Suprapubic skin (tissue), 4 donors: ENCODE measurements at regions not wholly inside any gene's neighbourhood (a gene's known extent, or its start where the extent isn't known, plus 50 kb on each side); places are given as distances from the start of the nearest gene placed in this dataset.
"Not testable (repeated sequence)": the region's sequence is repeated elsewhere in the genome, so short reads cannot be mapped to it uniquely, and the experiment has no call there.

Source experiments
- DNase-seq, 2 donors: peaks; one replicate each; pipeline ENCODE4 v3.0.0-alpha.2; 2019; ENCODE audit warnings: low spot score in 2 of 2
- H3K27ac ChIP-seq: fragments of 200-600 bp; sonication (generic); one replicate; pipeline ENCODE4 v1.5.1; 2019
- H3K27me3 ChIP-seq: fragments of 200-600 bp; sonication (generic); one replicate; pipeline ENCODE4 v1.5.1; 2019
- H3K36me3 ChIP-seq: fragments of 200-600 bp; sonication (generic); one replicate; pipeline ENCODE4 v1.5.1; 2019
- H3K4me1 ChIP-seq: fragments of 200-600 bp; sonication (generic); one replicate; pipeline ENCODE4 v1.5.1; 2019
- H3K4me3 ChIP-seq: fragments of 200-600 bp; sonication (generic); one replicate; pipeline ENCODE4 v1.5.1; 2019; ENCODE audit warnings: mild to moderate bottlenecking
- H3K9me3 ChIP-seq: fragments of 200-600 bp; sonication (generic); one replicate; pipeline ENCODE4 v1.5.1; 2019
- CTCF ChIP-seq, 2 donors: fragments of 200-600 bp in 1 of 2; fragments of 450-650 bp in 1 of 2; sonication (generic) in 1 of 2; IDR thresholded peaks; one replicate each; pipeline ENCODE4 v1.5.1; 2016 to 2019; ENCODE audit warnings: antibody characterized with exemption in 2 of 2, mild to moderate bottlenecking in 1 of 2, moderate library complexity in 1 of 2
- EP300 ChIP-seq: sonication (generic); formaldehyde crosslinking; IDR thresholded peaks from one replicate; pipeline ENCODE4 v1.6.1; 2017; ENCODE audit warnings: antibody characterized with exemption
- POLR2A ChIP-seq, 2 donors: fragments of 450-650 bp; IDR thresholded peaks; one replicate each; pipeline ENCODE4 v1.6.1; 2017; ENCODE audit warnings: antibody characterized with exemption in 2 of 2, mild to moderate bottlenecking in 2 of 2, moderate library complexity in 2 of 2
- POLR2AphosphoS5 ChIP-seq, 3 donors: sonication (generic); formaldehyde crosslinking; IDR thresholded peaks; one replicate each; pipeline ENCODE4 v1.6.1; 2017; ENCODE audit warnings: antibody characterized with exemption in 3 of 3
- WGBS: methylation state at CpG from one replicate; pipeline ENCODE4 v1.1.5; 2018; 5-methylcytosine and 5-hydroxymethylcytosine counted together

- no peak overlapping the region for H3K4me3 ChIP-seq
- WGBS, result 21% methylated on average over 1 of the region's 1 CpG
- H3K4me1 ChIP-seq, result no peaks in the 10 kb centered on the region
- no peak for DNase-seq
- H3K27me3 ChIP-seq, result no peaks in the 10 kb centered on the region
- no peaks in the 10 kb centered on the region for H3K9me3 ChIP-seq
- H3K36me3 ChIP-seq, result no peaks in the 10 kb centered on the region
- no peak for TF ChIP-seq POLR2A (IDR thresholded peaks at IDR 0.05)
- TF ChIP-seq EP300, result no peak
- TF ChIP-seq POLR2AphosphoS5 (IDR thresholded peaks at IDR 0.05), result no peak
- TF ChIP-seq CTCF (IDR thresholded peaks at IDR 0.05), result no peak
- no peak overlapping the region for H3K27ac ChIP-seq
Observed at GRCh38 chr9:30039712-30040111, 2344.7 kb upstream of the ACO1 start.

GRCh38 chr9:30048396-30048795, 2336.0 kb upstream of the ACO1 start:
- Histone ChIP-seq H3K9me3 (no peaks in the 10 kb centered on the region), H3K36me3 (no peaks in the 10 kb centered on the region), H3K4me3 (no peak overlapping the region), H3K27me3 (no peaks in the 10 kb centered on the region), H3K27ac (no peak overlapping the region), H3K4me1 (no peaks in the 10 kb centered on the region)
- DNase-seq, result no peak
- 75% methylated on average over 5 of the region's 8 CpGs for WGBS
- no peak for TF ChIP-seq EP300
- no peak for TF ChIP-seq POLR2A (IDR thresholded peaks at IDR 0.05)
- no peak for TF ChIP-seq CTCF (IDR thresholded peaks at IDR 0.05)
- no peak for TF ChIP-seq POLR2AphosphoS5 (IDR thresholded peaks at IDR 0.05)

DNA sequence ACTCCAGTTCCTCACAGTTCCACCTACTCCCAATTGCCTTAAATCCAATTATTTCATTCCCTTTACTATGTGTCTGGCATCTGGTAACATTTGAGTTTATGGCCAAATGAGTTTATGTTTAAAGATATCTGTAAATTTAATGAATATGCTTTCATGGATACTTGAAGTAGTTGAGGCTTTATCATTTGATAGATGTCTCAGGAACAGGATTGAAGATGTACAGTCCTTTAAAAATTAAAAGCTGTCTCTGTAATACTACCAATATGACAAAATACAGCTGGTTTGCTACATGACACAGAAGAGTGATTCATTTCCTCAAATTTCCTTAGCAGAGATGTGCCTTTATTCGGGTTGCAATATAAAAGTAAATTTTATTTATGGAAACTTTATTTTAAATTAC, 2326.0 kb upstream of the ACO1 start:
- no peaks in the 10 kb centered on the region for H3K4me1 ChIP-seq
- no peak overlapping the region for H3K4me3 ChIP-seq
- H3K36me3 ChIP-seq, result no peaks in the 10 kb centered on the region
- no peak for DNase-seq
- H3K27ac ChIP-seq, result no peak overlapping the region
- 46% methylated on average over 1 of the region's 1 CpG for WGBS
- no peaks in the 10 kb centered on the region for H3K9me3 ChIP-seq
- TF ChIP-seq POLR2A (IDR thresholded peaks at IDR 0.05) (no peak), CTCF (IDR thresholded peaks at IDR 0.05) (no peak), POLR2AphosphoS5 (IDR thresholded peaks at IDR 0.05) (no peak), EP300 (no peak)
- H3K27me3 ChIP-seq, result no peaks in the 10 kb centered on the region

DNA sequence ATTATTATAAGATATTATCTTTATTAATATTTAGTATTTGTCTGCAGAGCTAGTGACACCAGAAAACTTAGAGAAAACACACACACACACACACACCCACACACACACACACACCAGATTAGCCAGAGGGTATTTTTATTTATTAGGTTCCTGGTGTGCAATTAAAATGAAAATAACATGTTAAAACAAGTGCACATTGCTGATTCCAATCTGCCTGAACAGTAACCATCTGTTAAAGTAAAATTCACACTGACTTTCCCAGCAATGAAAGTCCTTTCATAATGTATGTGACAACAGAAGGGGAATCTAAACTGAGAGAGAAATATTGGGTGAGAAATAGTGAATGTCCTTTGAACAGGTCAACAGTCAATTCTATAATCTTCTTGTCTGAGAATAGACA, 2323.5 kb upstream of the ACO1 start:
- Histone ChIP-seq H3K4me1 (no peaks in the 10 kb centered on the region), H3K9me3 (no peaks in the 10 kb centered on the region), H3K27ac (no peak overlapping the region), H3K27me3 (no peaks in the 10 kb centered on the region), H3K36me3 (no peaks in the 10 kb centered on the region), H3K4me3 (no peak overlapping the region)
- TF ChIP-seq POLR2A (IDR thresholded peaks at IDR 0.05), result no peak
- TF ChIP-seq CTCF (IDR thresholded peaks at IDR 0.05), result no peak
- no peak for TF ChIP-seq EP300
- no peak for TF ChIP-seq POLR2AphosphoS5 (IDR thresholded peaks at IDR 0.05)
- DNase-seq, result no peak

- Histone ChIP-seq H3K4me3 (no peak overlapping the region), H3K4me1 (no peaks in the 10 kb centered on the region), H3K27me3 (no peaks in the 10 kb centered on the region), H3K9me3 (no peaks in the 10 kb centered on the region), H3K36me3 (no peaks in the 10 kb centered on the region), H3K27ac (no peak overlapping the region)
- 80% methylated on average over 8 of the region's 8 CpGs for WGBS
- no peak for DNase-seq
- TF ChIP-seq EP300, result no peak
- no peak for TF ChIP-seq POLR2A (IDR thresholded peaks at IDR 0.05)
- TF ChIP-seq POLR2AphosphoS5 (IDR thresholded peaks at IDR 0.05), result no peak
- no peak for TF ChIP-seq CTCF (IDR thresholded peaks at IDR 0.05)
Observed at GRCh38 chr9:30065888-30066287, 2318.6 kb upstream of the ACO1 start.

- H3K4me3 ChIP-seq, H3K36me3 ChIP-seq, H3K4me1 ChIP-seq, H3K27me3 ChIP-seq, H3K9me3 ChIP-seq, DNase-seq, H3K27ac ChIP-seq: not testable (repeated sequence)
- WGBS, result 91% methylated on average over 3 of the region's 3 CpGs
Observed at GRCh38 chr9:30069236-30069635, 2315.2 kb upstream of the ACO1 start.
